ENCODE measurements at regions not wholly inside any gene's neighbourhood (a gene's known extent, or its start where the extent isn't known, plus 50 kb on each side); places are given as distances from the start of the nearest gene placed in this dataset.
"Not testable (repeated sequence)": the region's sequence is repeated elsewhere in the genome, so short reads cannot be mapped to it uniquely, and the experiment has no call there.

GRCh38 chr5:28975508-28975907 is 1937.1 kb upstream of the CDH9 start:
- DNase-seq = no peak

GRCh38 chr5:28967848-28968247 is 1929.5 kb upstream of the CDH9 start:
- no peak for DNase-seq

GRCh38 chr5:28961816-28962215 is 1923.4 kb upstream of the CDH9 start:
- no peak for DNase-seq

GRCh38 chr5:28958581-28958980 is 1920.2 kb upstream of the CDH9 start:
- DNase-seq = no peak

- DNase-seq = no peak
These were observed 1919.1 kb upstream of the CDH9 start for GRCh38 chr5:28957450-28957849.

DNA sequence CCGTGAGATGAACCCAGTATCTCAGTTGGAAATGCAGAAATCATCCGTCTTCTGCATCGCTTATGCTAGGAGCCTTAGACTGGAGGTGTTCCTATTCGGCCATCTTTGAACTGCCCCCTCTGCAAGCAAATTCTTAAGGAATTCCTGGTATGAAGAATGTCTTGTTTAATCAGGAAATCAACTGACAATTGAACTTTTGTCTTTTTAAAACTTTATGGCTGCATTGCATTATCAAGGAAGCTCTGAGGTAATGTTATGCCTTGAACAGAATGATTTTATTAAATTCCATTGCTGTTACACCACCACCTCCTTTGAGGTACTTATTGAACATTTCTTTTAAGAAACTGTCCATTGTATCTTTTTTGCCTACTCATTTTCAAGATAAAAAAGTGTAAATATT is 1915.7 kb upstream of the CDH9 start:
- DNase-seq = no peak

- no peak for DNase-seq
These were observed 1909.5 kb upstream of the CDH9 start for GRCh38 chr5:28947865-28948264.

- DNase-seq = no peak
These were observed 1907.5 kb upstream of the CDH9 start for GRCh38 chr5:28945859-28946258.

GRCh38 chr5:28929366-28929765 is 1891.0 kb upstream of the CDH9 start:
- not testable (repeated sequence) for DNase-seq

DNA sequence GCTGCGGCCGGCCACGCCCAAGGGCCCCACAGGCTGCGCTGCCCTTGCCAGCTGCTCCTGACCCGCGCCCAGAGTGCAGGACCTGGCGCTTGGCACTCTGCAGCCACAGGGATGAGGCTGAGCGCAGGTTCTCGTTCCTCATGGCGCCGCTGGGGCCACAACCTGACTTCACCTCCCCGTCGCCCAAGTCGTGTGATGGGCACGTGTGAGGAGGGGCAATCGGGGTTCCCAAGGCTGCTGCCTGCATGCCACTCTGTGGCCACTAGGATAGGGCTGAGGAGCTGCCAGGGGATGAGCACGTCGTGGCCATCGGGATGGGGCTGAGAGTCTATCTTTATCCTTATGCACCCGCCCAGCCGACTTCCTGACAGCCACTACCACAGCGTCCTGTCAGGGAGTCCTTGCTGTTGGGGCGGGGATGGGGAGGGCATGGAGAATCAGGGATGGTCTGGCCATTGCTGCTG is 1890.0 kb upstream of the CDH9 start:
- DNase-seq = not testable (repeated sequence)

GRCh38 chr5:28927559-28928326 is 1889.4 kb upstream of the CDH9 start:
- no peak for DNase-seq

GRCh38 chr5:28926422-28926821 is 1888.0 kb upstream of the CDH9 start:
- no peak for DNase-seq

- DNase-seq = no peak
These were observed 1879.2 kb upstream of the CDH9 start for GRCh38 chr5:28917631-28918030.

- DNase-seq = peak; percentile 69
These were observed 1875.9 kb upstream of the CDH9 start for GRCh38 chr5:28914297-28914696.

GRCh38 chr5:28903643-28904042 is 1865.3 kb upstream of the CDH9 start:
- no peak for DNase-seq

- DNase-seq = peak; percentile 28
These were observed 1858.6 kb upstream of the CDH9 start for GRCh38 chr5:28896949-28897348.

GRCh38 chr5:28880936-28881335 is 1842.5 kb upstream of the CDH9 start:
- no peak for DNase-seq

- no peak for DNase-seq
These were observed 1838.7 kb upstream of the CDH9 start for GRCh38 chr5:28877050-28877449.

DNA sequence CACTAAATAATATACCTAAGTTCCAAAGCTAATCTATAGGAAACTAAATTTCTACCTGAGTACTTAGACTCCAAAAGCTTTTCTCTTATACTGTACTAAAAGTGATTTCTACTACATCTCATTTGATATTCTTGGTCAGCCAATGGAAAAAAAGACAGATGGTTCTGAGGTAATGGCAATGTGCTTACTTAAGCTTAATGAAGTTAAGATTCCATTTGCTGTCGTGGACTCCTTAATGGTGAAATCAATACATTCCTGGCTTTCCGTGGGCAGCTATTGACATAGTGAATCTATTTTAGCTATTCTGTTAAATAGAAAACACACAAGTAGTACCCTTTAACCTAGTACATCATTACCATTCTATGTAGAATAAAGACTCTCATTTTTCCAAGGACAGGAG is 1825.6 kb upstream of the CDH9 start:
- no peak for DNase-seq

GRCh38 chr5:28862860-28863196 is 1824.4 kb upstream of the CDH9 start:
- no peak for DNase-seq

GRCh38 chr5:28862137-28862859 is 1823.9 kb upstream of the CDH9 start:
- no peak for DNase-seq

DNA sequence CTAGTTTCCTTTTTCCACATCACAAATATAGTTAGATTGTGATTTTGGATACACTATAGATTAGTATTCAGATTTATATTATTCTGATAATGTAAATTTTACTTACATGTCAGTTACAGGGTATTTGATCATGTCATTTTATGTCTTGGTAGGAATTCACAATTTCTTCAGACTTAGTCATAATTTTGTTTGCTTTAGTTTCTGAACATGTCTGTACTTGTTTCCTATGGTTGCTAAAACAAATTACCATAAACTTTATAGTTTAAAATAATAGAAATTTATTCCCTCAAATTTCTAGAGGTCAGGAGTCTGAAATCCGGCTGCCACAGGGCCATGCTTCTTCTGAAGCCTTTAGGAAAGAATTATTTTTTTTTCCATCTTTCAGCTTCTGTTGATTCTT is 1817.2 kb upstream of the CDH9 start:
- DNase-seq = no peak

DNA sequence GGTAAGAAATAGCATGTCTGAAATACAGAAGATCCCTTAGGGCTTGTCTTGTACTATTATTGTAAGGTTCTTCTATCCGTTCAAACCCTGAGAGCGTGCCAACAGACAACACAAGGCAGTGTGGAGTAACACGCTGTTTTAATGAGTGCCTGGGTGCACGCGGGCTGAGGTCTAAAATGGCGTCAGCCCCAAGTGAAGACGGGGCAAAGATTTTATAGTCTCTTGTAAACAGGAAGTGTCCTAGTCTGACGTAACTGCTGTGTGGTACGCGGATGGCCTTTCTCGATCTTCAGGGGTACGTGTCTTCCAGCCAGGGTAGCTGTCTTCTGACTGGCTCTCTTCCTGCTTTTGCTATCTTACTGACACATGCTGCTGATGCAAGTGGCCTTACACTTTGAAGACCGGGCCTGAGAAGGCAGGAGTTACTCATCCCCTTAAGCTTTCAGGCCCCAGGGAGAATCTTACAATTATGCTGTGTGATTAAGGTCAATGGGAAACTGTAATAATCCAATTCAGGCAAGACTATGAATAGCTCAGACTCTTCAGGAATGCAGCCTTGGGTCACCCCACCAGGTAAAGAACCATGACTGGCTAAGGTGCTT is 1812.0 kb upstream of the CDH9 start:
- DNase-seq = no peak

- no peak for DNase-seq
These were observed 1792.7 kb upstream of the CDH9 start for GRCh38 chr5:28831042-28831441.

All from eye (tissue), 1 donor.